K562 (cell line): ENCODE measurements at regions not wholly inside any gene's neighbourhood (a gene's known extent, or its start where the extent isn't known, plus 50 kb on each side); places are given as distances from the start of the nearest gene placed in this dataset.

Experiments used
- ATAC-seq: fragments of 200-7000 bp; cut with Tn5 transposase; 3 replicates; pipeline ENCODE4 v1.9.1; 2020; ENCODE audit warnings: moderate library complexity
- BruUV-seq: library from RNA; stranded (reverse); fragments of 400-500 nt; replicated peaks from 2 replicates; lab custom pipeline; 2021; lab: Mats Ljungman, UMichigan
- CTCF ChIA-PET: fragments of 300-600 bp; formaldehyde crosslinking; extraction: SDS; loops from one replicate; lab custom pipeline; 2021; ENCODE audit warnings: low intra/inter-chr PET ratio; lab: Yijun Ruan, JAX
- POLR2A ChIA-PET: fragments of 300-600, 350-650 bp; sonication (Branson Sonifier 250); formaldehyde crosslinking; extraction: SDS; loops from one replicate; lab custom pipeline; 2021; ENCODE audit warnings: antibody characterized with exemption, inconsistent platforms; lab: Yijun Ruan, JAX
- DNase-seq, 4 experiments: peaks; one replicate each; pipeline versions ENCODE4 v3.0.0 to v3.0.0-alpha.2; 2011 to 2018; ENCODE audit warnings: low spot score in 3 of 4, mixed read lengths in 3 of 4; ENCODE audit errors: extremely low read depth in 1 of 4
- FAIRE-seq: peaks from 2 replicates; lab custom pipeline; 2011; peaks lifted over from hg19 to GRCh38; lab: Jason Lieb, UNC
- H2AFZ ChIP-seq: 2 replicates; pipeline ENCODE4 v1.6.0; 2011; ENCODE audit warnings: low read depth, low read length, control low read depth, inconsistent platforms
- H3K27ac ChIP-seq: fragments of 200-600 bp; 3 replicates; pipeline ENCODE4 v1.8.0; 2011; ENCODE audit warnings: low read depth, mild to moderate bottlenecking, control low read depth, inconsistent platforms, low read length, moderate library complexity, mixed read lengths; ENCODE audit errors: extremely low read depth
- H3K27me3 ChIP-seq, 2 experiments: fragments of 300-600 bp in 1 of 2; 2 replicates in 1 of 2; 3 replicates in 1 of 2; pipeline versions ENCODE4 v1.6.0 to v1.8.0; 2011; ENCODE audit warnings: inconsistent platforms in 2 of 2, low read length in 2 of 2, mild to moderate bottlenecking in 1 of 2, mixed read lengths in 1 of 2, moderate library complexity in 1 of 2; ENCODE audit not compliant: control insufficient read depth in 2 of 2, insufficient read depth in 2 of 2
- H3K36me3 ChIP-seq: fragments of 300-600 bp; 3 replicates; pipeline ENCODE4 v1.8.0; 2011; ENCODE audit warnings: mild to moderate bottlenecking, low read length, inconsistent platforms; ENCODE audit not compliant: control insufficient read depth, insufficient read depth
- H3K4me1 ChIP-seq, 2 experiments: fragments of 200-600 bp in 1 of 2; replicated peaks in 1 of 2; 2 replicates in 1 of 2; 3 replicates in 1 of 2; pipeline versions ENCODE4 v1.5.1 to v1.8.0; 2011; ENCODE audit warnings: inconsistent platforms in 2 of 2, low read length in 2 of 2, mild to moderate bottlenecking in 1 of 2, mixed read lengths in 1 of 2, moderate library complexity in 1 of 2; ENCODE audit not compliant: control insufficient read depth in 2 of 2, insufficient read depth in 2 of 2
- H3K4me2 ChIP-seq: 2 replicates; pipeline ENCODE4 v1.6.1; 2011; ENCODE audit warnings: low read length, control low read depth, inconsistent platforms, mixed read lengths; ENCODE audit not compliant: insufficient read depth
- H3K4me3 ChIP-seq: fragments of 200-600 bp; sonication (generic), shearing (Covaris generic); 2 replicates; pipeline ENCODE4 v1.5.1; 2016; ENCODE audit warnings: control low read depth, inconsistent platforms
- H3K79me2 ChIP-seq: fragments of 200-600 bp; 3 replicates; pipeline ENCODE4 v1.8.0; 2011; ENCODE audit warnings: low read length, inconsistent platforms; ENCODE audit not compliant: control insufficient read depth, insufficient read depth
- H3K9ac ChIP-seq, 2 experiments: 2 replicates each; pipeline versions ENCODE4 v1.6.0 to v1.6.1; 2011; ENCODE audit warnings: low read depth in 2 of 2, low read length in 2 of 2, control low read depth in 1 of 2, inconsistent platforms in 1 of 2, mild to moderate bottlenecking in 1 of 2, mixed read lengths in 1 of 2; ENCODE audit not compliant: insufficient read depth in 1 of 2
- H3K9me1 ChIP-seq: one replicate; pipeline ENCODE4 v1.6.0; 2011; ENCODE audit warnings: inconsistent platforms, mild to moderate bottlenecking, low read length, moderate library complexity; ENCODE audit not compliant: control insufficient read depth, insufficient read depth
- H3K9me3 ChIP-seq: replicated peaks from 2 replicates; pipeline ENCODE4 v1.5.1; 2011; ENCODE audit warnings: low read depth, low read length, inconsistent platforms; ENCODE audit not compliant: control insufficient read depth, insufficient read depth
- H4K20me1 ChIP-seq: replicated peaks from 2 replicates; pipeline ENCODE4 v1.6.1; 2011; ENCODE audit warnings: low read length, inconsistent platforms, mixed read lengths; ENCODE audit not compliant: control insufficient read depth, insufficient read depth
- BRCA1 ChIP-seq, 2 experiments: fragments of 450-650 bp in 1 of 2; sonication (generic) in 1 of 2; formaldehyde crosslinking in 1 of 2; IDR thresholded peaks; 2 replicates each; pipeline versions ENCODE4 v1.5.0 to v1.6.1; 2017 to 2020; ENCODE audit warnings: mild to moderate bottlenecking in 1 of 2, missing genetic modification reagents in 1 of 2
- ERF ChIP-seq: fragments of 450-650 bp; formaldehyde crosslinking; IDR thresholded peaks from 2 replicates; pipeline ENCODE4 v1.4.0; 2020; ENCODE audit warnings: mild to moderate bottlenecking, mixed read lengths
- HDAC2 ChIP-seq: fragments of 450-650 bp; IDR thresholded peaks from 2 replicates; pipeline ENCODE4 v1.6.1; 2016; ENCODE audit warnings: mild to moderate bottlenecking
- MAFG ChIP-seq: fragments of 450-650 bp; conservative IDR thresholded peaks from 2 replicates; pipeline ENCODE4 v1.6.1; 2016; ENCODE audit warnings: missing genetic modification characterization, missing compliant biosample characterization
- MYNN ChIP-seq, 2 experiments: sonication (generic); formaldehyde crosslinking in 1 of 2; IDR thresholded peaks; 2 replicates each; pipeline versions ENCODE4 v1.5.0 to v1.6.1; 2016 to 2020; ENCODE audit warnings: antibody characterized with exemption in 1 of 2, missing genetic modification reagents in 1 of 2
- ZBTB17 ChIP-seq: fragments of 450-650 bp; formaldehyde crosslinking; IDR thresholded peaks from 2 replicates; pipeline ENCODE4 v1.4.0; 2020; ENCODE audit warnings: mild to moderate bottlenecking
- WGBS: fragments of 100-300 bp; shearing (Covaris generic); methylation state at CpG from one replicate; pipeline ENCODE4 v1.1.6; 2016; ENCODE audit warnings: low coverage, mixed read lengths; ENCODE audit not compliant: insufficient coverage; ENCODE audit errors: missing lambda C conversion rate; 5-methylcytosine and 5-hydroxymethylcytosine counted together
- in situ Hi-C: fragments of 300-500 bp; cut with MboI; formaldehyde crosslinking; loops from 4 replicates; pipeline ENCODE4 v1.15.0; 2018; ENCODE audit warnings: inconsistent platforms, mixed read lengths
- intact Hi-C: fragments of 100-400 bp; cut with micrococcal nuclease; formaldehyde crosslinking; loops from 2 replicates; pipeline ENCODE4 v1.14.2; 2022
- TF ChIP-seq, protein P1 (sequence below), 3 experiments: fragments of 200-800 bp in 1 of 3; fragments of 250-450 bp in 1 of 3; fragments of 450-650 bp in 1 of 3; sonication (Bioruptor Pico) in 1 of 3; sonication (Bioruptor generic) in 1 of 3; formaldehyde crosslinking in 1 of 3; IDR thresholded peaks; 2 replicates each; pipeline versions ENCODE4 v1.6.1 to v1.8.0; 2016 to 2022; ENCODE audit warnings: mild to moderate bottlenecking in 2 of 3, missing genetic modification characterization in 2 of 3, missing compliant biosample characterization in 1 of 3, moderate library complexity in 1 of 3
- TF ChIP-seq, protein P2 (sequence below): fragments of 450-650 bp; IDR thresholded peaks from 2 replicates; pipeline ENCODE4 v1.6.1; 2016; ENCODE audit warnings: borderline replicate concordance

DNA sequence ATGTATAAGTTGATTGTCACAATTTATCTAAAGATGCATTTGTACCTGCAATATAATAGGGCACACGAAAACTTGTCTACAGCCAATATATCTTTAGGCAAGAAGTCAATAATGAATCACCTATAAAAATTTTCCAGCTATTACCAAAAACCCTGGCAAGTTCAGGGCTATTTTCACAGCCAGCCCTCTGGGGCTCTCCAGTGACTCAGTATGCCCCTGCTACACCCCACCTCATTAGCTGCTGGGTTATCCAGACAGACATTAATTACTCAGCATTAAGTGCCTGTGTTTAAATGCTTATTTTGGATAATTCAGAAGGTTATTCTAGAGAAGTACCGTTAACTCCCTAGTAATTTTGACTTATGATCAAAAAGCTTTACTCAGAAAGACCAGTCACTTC lies 220.2 kb downstream of the TBX15 start:
- H3K4me1 ChIP-seq = no peaks in the 10 kb centered on the region
- in situ Hi-C loops = no loop called here

More for the DNA sequence above, 220.2 kb downstream of the TBX15 start:
- no peak overlapping the region for H2AFZ ChIP-seq
- BruUV-seq = no TSS peak
- no peaks in the 10 kb centered on the region for H3K9me1 ChIP-seq
- CTCF ChIA-PET = no interaction called here
- POLR2A ChIA-PET = no interaction called here
- no peak overlapping the region for H3K4me3 ChIP-seq
- H3K4me2 ChIP-seq = no peak overlapping the region
- DNase-seq (no peak), FAIRE-seq (no peak), ATAC-seq (no peak)
- intact Hi-C loops = no loop called here
- no peaks in the 10 kb centered on the region for H3K79me2 ChIP-seq
- WGBS = 0% methylated on average over 2 of the region's 2 CpGs
- no peaks in the 10 kb centered on the region for H3K27me3 ChIP-seq
- H3K27ac ChIP-seq = no peak overlapping the region
- H4K20me1 ChIP-seq = no peaks in the 10 kb centered on the region
- TF ChIP-seq MYNN (IDR thresholded peaks at IDR 0.05) (no peak), MYNN (CRISPR knock-in tag; IDR thresholded peaks at IDR 0.05) (no peak), ZBTB17 (no peak), MAFG (tag) (no peak), ERF (CRISPR knock-in tag) (no peak), HDAC2 (no peak), BRCA1 (IDR thresholded peaks at IDR 0.05) (no peak), BRCA1 (CRISPR knock-in tag; IDR thresholded peaks at IDR 0.05) (no peak)
- TF ChIP-seq, protein P1, sequence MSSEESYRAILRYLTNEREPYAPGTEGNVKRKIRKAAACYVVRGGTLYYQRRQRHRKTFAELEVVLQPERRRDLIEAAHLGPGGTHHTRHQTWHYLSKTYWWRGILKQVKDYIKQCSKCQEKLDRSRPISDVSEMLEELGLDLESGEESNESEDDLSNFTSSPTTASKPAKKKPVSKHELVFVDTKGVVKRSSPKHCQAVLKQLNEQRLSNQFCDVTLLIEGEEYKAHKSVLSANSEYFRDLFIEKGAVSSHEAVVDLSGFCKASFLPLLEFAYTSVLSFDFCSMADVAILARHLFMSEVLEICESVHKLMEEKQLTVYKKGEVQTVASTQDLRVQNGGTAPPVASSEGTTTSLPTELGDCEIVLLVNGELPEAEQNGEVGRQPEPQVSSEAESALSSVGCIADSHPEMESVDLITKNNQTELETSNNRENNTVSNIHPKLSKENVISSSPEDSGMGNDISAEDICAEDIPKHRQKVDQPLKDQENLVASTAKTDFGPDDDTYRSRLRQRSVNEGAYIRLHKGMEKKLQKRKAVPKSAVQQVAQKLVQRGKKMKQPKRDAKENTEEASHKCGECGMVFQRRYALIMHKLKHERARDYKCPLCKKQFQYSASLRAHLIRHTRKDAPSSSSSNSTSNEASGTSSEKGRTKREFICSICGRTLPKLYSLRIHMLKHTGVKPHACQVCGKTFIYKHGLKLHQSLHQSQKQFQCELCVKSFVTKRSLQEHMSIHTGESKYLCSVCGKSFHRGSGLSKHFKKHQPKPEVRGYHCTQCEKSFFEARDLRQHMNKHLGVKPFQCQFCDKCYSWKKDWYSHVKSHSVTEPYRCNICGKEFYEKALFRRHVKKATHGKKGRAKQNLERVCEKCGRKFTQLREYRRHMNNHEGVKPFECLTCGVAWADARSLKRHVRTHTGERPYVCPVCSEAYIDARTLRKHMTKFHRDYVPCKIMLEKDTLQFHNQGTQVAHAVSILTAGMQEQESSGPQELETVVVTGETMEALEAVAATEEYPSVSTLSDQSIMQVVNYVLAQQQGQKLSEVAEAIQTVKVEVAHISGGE (CRISPR knock-in tag; IDR thresholded peaks at IDR 0.05) = no peak
- TF ChIP-seq, protein P2, sequence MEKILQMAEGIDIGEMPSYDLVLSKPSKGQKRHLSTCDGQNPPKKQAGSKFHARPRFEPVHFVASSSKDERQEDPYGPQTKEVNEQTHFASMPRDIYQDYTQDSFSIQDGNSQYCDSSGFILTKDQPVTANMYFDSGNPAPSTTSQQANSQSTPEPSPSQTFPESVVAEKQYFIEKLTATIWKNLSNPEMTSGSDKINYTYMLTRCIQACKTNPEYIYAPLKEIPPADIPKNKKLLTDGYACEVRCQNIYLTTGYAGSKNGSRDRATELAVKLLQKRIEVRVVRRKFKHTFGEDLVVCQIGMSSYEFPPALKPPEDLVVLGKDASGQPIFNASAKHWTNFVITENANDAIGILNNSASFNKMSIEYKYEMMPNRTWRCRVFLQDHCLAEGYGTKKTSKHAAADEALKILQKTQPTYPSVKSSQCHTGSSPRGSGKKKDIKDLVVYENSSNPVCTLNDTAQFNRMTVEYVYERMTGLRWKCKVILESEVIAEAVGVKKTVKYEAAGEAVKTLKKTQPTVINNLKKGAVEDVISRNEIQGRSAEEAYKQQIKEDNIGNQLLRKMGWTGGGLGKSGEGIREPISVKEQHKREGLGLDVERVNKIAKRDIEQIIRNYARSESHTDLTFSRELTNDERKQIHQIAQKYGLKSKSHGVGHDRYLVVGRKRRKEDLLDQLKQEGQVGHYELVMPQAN = no peak
- no peaks in the 10 kb centered on the region for H3K36me3 ChIP-seq
- H3K9ac ChIP-seq = no peak overlapping the region
- no peaks in the 10 kb centered on the region for H3K9me3 ChIP-seq
